Heart right ventricle (tissue), 16 donors: ENCODE measurements at regions not wholly inside any gene's neighbourhood (a gene's known extent, or its start where the extent isn't known, plus 50 kb on each side); places are given as distances from the start of the nearest gene placed in this dataset.
"Not testable (repeated sequence)": the region's sequence is repeated elsewhere in the genome, so short reads cannot be mapped to it uniquely, and the experiment has no call there.

Experiments
- ATAC-seq, 8 donors: fragments of 200-7000 bp; cut with Tn5 transposase; one replicate each; pipeline ENCODE4 v1.9.1; 2020; ENCODE audit warnings: mild to moderate bottlenecking in 8 of 8, moderate library complexity in 8 of 8, moderate number of reproducible peaks in 1 of 8
- DNase-seq, 2 donors: peaks; one replicate each; pipeline ENCODE4 v3.0.0-alpha.2; 2020
- H3K27ac ChIP-seq, 10 donors: fragments of 200-600 bp; sonication (generic) in 2 of 10; one replicate each; pipeline versions ENCODE4 v1.5.0 to v1.8.0; 2020 to 2022; ENCODE audit warnings: mild to moderate bottlenecking in 3 of 10
- H3K27me3 ChIP-seq, 7 donors: fragments of 200-600 bp; one replicate each; pipeline ENCODE4 v1.8.0; 2021 to 2022; ENCODE audit warnings: mild to moderate bottlenecking in 2 of 7
- H3K36me3 ChIP-seq, 9 donors: fragments of 200-600 bp; sonication (generic) in 1 of 9; one replicate each; pipeline versions ENCODE4 v1.5.0 to v1.8.0; 2020 to 2022; ENCODE audit warnings: mild to moderate bottlenecking in 2 of 9
- H3K4me1 ChIP-seq, 9 donors: fragments of 200-600 bp; sonication (generic) in 1 of 9; one replicate each; pipeline versions ENCODE4 v1.5.0 to v1.8.0; 2020 to 2022; ENCODE audit warnings: mild to moderate bottlenecking in 4 of 9
- H3K4me3 ChIP-seq, 10 donors: fragments of 200-600 bp; sonication (generic) in 2 of 10; one replicate each; pipeline versions ENCODE4 v1.5.0 to v1.8.0; 2020 to 2022; ENCODE audit warnings: mild to moderate bottlenecking in 7 of 10, moderate library complexity in 2 of 10
- H3K9me3 ChIP-seq, 11 donors: fragments of 200-600 bp in 10 of 11; sonication (generic) in 2 of 11; one replicate each; pipeline versions ENCODE4 v1.5.0 to v1.8.0; 2013 to 2022; ENCODE audit warnings: mild to moderate bottlenecking in 2 of 11, control low read depth in 1 of 11, moderate library complexity in 1 of 11
- CTCF ChIP-seq, 9 donors: fragments of 200-600 bp; sonication (generic) in 2 of 9; IDR thresholded peaks; one replicate each; pipeline versions ENCODE4 v1.5.0 to v1.8.0; 2021 to 2022; ENCODE audit warnings: antibody characterized with exemption in 9 of 9, mild to moderate bottlenecking in 5 of 9, moderate library complexity in 1 of 9
- WGBS, 2 donors: extraction: QIAGEN DNeasy Blood & Tissue Kit; methylation state at CpG; one replicate each; pipeline ENCODE4 v1.1.7; 2013; ENCODE audit warnings: inconsistent platforms in 1 of 2; 5-methylcytosine and 5-hydroxymethylcytosine counted together
- intact Hi-C, 10 donors: fragments of 100-400 bp; cut with DNase I; formaldehyde crosslinking; loops; one replicate each; pipeline versions ENCODE4 v1.11.1 to v1.14.2; 2022
- donor health status: Arrhythmogenic right ventricular cardiomyopathy.
- donor health status: ischemic (EF 13 %, LVEDD 7.1; RV severe dilation, severe dysfunction).
- donor health status: healthy with polysubstance abuse.
- donor health status: DM: no; HTN: yes; CAD: no.
- donor health status: DM: no; HTN: no; CAD: no.
- donor health status: ischemic (EF 25% LVEDD 6.9; RV normal size, moderate dysfunction).
- donor health status: ischemic (EF 25% LVEDD 5.7; RV mildly dilated, moderate dysfunction).
- donor health status: healthy.
- donor health status: DM: yes; HTN: yes; CAD: no.
- donor health status: Ischemic cardiomyopathy.
- donor health status: ischemic (EF 35%, LVEDD 5.7; RV mildly dilated, moderate dysfunction).
- donor health status: nonischemic (EF 11% LVEDD 7.7; RV severe dilation, severe dysfunction).
- donor health status: DM: yes; HTN: yes; CAD: no.
- donor health status: PGD.
- donor health status: ischemic (EF 29% LVEDD 5.4; RV normal size, mild dysfunction).
- donor health status: nonischemic (EF 23%, LVEDD 6.1; RV moderate dilation, normal function).

- not testable (repeated sequence) for H3K4me1 ChIP-seq, H3K27ac ChIP-seq
These were observed 101.7 kb upstream of the FBXO28 start for GRCh38 chr1:224012162-224012561.

GRCh38 chr1:224011751-224012150, 102.2 kb upstream of the FBXO28 start:
- Histone ChIP-seq H3K9me3 (peaks cover 0 to 30% (median 0%) of the 10 kb centered on the region in 11 donors), H3K36me3 (peaks cover 0 to 34% (median 0%) of the 10 kb centered on the region in 9 donors)
- H3K27ac ChIP-seq, ATAC-seq, H3K27me3 ChIP-seq, H3K4me3 ChIP-seq, H3K4me1 ChIP-seq, intact Hi-C loops, DNase-seq: not testable (repeated sequence)
- 86 to 93% methylated on average over 7 of the region's 7 CpGs for WGBS, 2 donors

More at GRCh38 chr1:224012162-224012561, 101.7 kb upstream of the FBXO28 start:
- H3K9me3 ChIP-seq = peaks cover 0 to 30% (median 0%) of the 10 kb centered on the region in 11 donors
- H3K36me3 ChIP-seq = peaks cover 0 to 30% (median 0%) of the 10 kb centered on the region in 9 donors
- ATAC-seq, H3K4me3 ChIP-seq, DNase-seq, intact Hi-C loops, H3K27me3 ChIP-seq: not testable (repeated sequence)
- WGBS, 2 donors = 89 to 90% methylated on average over 15 of the region's 15 CpGs

- H3K4me1 ChIP-seq, intact Hi-C loops, DNase-seq, ATAC-seq, H3K27ac ChIP-seq, H3K4me3 ChIP-seq, H3K27me3 ChIP-seq: not testable (repeated sequence)
- peaks cover 0 to 38% (median 0%) of the 10 kb centered on the region in 9 donors for H3K36me3 ChIP-seq
- H3K9me3 ChIP-seq = peaks cover 0 to 30% (median 0%) of the 10 kb centered on the region in 11 donors
- 98 to 99% methylated on average over 6 of the region's 7 CpGs for WGBS, 2 donors
These were observed 102.8 kb upstream of the FBXO28 start for GRCh38 chr1:224011153-224011552.

DNA sequence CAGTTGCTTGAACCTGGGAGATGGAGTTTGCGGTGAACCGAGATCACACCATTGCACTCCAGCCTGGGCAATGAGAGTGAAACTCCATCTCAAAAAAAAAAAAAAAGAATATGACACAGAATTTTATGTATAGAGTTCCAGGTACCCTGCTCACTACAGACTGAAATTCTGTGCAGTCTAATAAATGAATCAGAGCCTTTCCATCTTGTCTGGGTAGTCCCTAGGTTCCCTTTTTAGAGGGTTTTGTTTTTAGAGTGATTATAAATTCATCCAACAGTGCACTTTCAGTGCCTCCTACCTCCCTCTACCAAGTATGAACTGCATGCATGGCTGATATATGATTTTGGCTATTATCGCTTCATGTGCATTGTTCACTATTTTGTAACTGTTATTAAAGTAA, 107.9 kb upstream of the FBXO28 start:
- WGBS, 2 donors = 99 to 100% methylated on average over 3 of the region's 3 CpGs
- H3K4me3 ChIP-seq, DNase-seq, H3K27ac ChIP-seq, H3K4me1 ChIP-seq, ATAC-seq, intact Hi-C loops, H3K27me3 ChIP-seq: not testable (repeated sequence)
- Histone ChIP-seq H3K36me3 (peaks cover 0 to 55% (median 5%) of the 10 kb centered on the region in 9 donors), H3K9me3 (peaks cover 0 to 12% (median 0%) of the 10 kb centered on the region in 11 donors)

- H3K27ac ChIP-seq, H3K4me1 ChIP-seq, H3K4me3 ChIP-seq, intact Hi-C loops, ATAC-seq, DNase-seq, H3K27me3 ChIP-seq: not testable (repeated sequence)
- peaks cover 0 to 12% (median 0%) of the 10 kb centered on the region in 11 donors for H3K9me3 ChIP-seq
- peaks cover 0 to 50% (median 5%) of the 10 kb centered on the region in 9 donors for H3K36me3 ChIP-seq
- WGBS, 2 donors = 80 to 84% methylated on average over 4 of the region's 4 CpGs
- peak in 6 of 9 donors; percentile 13 to 43 (median 27) for TF ChIP-seq CTCF (IDR thresholded peaks at IDR 0.05)
These were observed 109.2 kb upstream of the FBXO28 start for GRCh38 chr1:224004552-224005315.

- H3K9me3 ChIP-seq, H3K4me1 ChIP-seq, H3K27me3 ChIP-seq, H3K27ac ChIP-seq, intact Hi-C loops, ATAC-seq, H3K4me3 ChIP-seq, DNase-seq: not testable (repeated sequence)
- H3K36me3 ChIP-seq = peaks cover 0 to 42% (median 5%) of the 10 kb centered on the region in 9 donors
- WGBS, 2 donors = 0% methylated on average over 1 of the region's 1 CpG; no CpG with 5 or more reads in 1 of the 2 donors
These were observed 110.0 kb upstream of the FBXO28 start for GRCh38 chr1:224003896-224004295.

DNA sequence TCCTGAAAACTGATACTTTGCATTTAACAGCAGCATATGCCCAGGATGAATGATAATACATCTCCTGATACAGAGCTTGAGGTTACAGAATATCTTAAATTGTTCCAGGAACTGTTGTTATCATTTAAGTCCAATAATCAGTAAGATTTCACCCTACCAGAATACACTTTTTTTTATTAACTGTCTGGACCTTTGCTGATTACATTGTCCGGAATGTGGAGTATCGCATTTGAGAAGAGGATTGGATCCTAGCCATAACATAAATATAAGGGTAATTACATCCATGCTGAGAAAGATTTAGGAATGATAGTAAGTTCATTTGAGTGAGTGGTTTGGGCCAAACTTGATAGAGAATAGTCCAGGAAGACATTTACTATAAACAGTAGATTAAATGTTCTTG, 112.2 kb upstream of the FBXO28 start:
- H3K27ac ChIP-seq, H3K4me3 ChIP-seq, DNase-seq, H3K27me3 ChIP-seq, intact Hi-C loops, ATAC-seq, H3K9me3 ChIP-seq: not testable (repeated sequence)
- WGBS, 2 donors = 72 to 80% methylated on average over 2 of the region's 2 CpGs
- peaks cover 0 to 25% (median 5%) of the 10 kb centered on the region in 9 donors for H3K36me3 ChIP-seq
- H3K4me1 ChIP-seq = peaks cover 0 to 16% (median 6%) of the 10 kb centered on the region in 9 donors

- intact Hi-C loops, H3K4me3 ChIP-seq, H3K27me3 ChIP-seq, H3K9me3 ChIP-seq, DNase-seq: not testable (repeated sequence)
- peak overlapping the region in 3 of 10 donors; percentile 4 to 49 (median 45) for H3K27ac ChIP-seq
- peaks cover 0 to 19% (median 2%) of the 10 kb centered on the region in 9 donors for H3K36me3 ChIP-seq
- peak in 4 of 8 donors; percentile 49 to 65 (median 60) for ATAC-seq
- 62 to 63% methylated on average over 3 of the region's 4 CpGs for WGBS, 2 donors
- peaks cover 0 to 16% (median 6%) of the 10 kb centered on the region in 9 donors for H3K4me1 ChIP-seq
These were observed 114.2 kb upstream of the FBXO28 start for GRCh38 chr1:223999761-224000160.

DNA sequence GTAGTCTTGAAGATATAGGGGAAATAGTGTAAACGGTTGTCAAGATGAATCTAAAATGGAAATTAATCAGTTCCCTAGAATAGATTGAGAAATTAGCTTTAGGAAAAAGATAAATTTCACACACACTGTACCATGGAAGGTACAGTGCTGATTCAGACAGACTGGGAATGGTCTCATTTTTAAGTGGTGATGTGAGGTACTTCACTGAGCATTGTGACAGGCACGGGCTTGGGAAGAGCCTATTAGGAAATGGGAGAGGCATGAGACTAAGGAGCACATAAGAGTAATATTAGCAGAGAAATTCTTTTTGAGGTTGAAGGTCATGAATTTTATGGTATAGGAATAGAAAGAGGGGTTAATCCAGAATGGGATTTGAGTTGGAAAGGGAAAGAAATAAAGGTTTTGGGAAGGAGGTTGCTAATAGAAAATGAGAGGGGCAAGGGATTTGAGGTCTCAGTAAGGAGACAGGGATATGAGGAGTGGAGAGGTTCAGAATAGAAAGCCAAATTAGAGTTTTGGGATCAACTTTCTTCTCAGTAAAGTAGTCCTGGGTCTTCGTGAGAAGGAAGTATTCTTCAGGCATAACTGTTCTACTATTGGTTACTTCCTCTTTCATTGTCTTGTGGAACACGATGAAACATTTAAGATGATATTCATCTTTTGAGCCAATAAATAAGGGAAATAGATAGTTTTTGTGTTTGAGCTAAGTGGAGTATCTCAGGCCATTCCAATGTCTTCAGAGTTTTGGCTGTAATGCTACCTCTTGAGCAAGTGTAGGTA, 115.0 kb upstream of the FBXO28 start:
- DNase-seq, intact Hi-C loops, H3K4me3 ChIP-seq, H3K9me3 ChIP-seq, H3K27me3 ChIP-seq: not testable (repeated sequence)
- H3K36me3 ChIP-seq = peaks cover 0 to 11% (median 0%) of the 10 kb centered on the region in 9 donors
- peak in 7 of 8 donors; percentile 33 to 85 (median 67) for ATAC-seq
- peak overlapping the region in 6 of 10 donors; percentile 4 to 51 (median 36) for H3K27ac ChIP-seq
- peaks cover 0 to 19% (median 6%) of the 10 kb centered on the region in 9 donors for H3K4me1 ChIP-seq
- WGBS, 2 donors = 55 to 64% methylated on average over 4 of the region's 4 CpGs
